ENCODE measurements at regions not wholly inside any gene's neighbourhood (a gene's known extent, or its start where the extent isn't known, plus 50 kb on each side); places are given as distances from the start of the nearest gene placed in this dataset.
A peak's percentile ranks its signal among the peaks of the same experiment; 100 is the strongest.

GRCh38 chr11:134657631-134658030 is 245.6 kb upstream of the B3GAT1 start:
- no CpG with 5 or more reads among the region's 6 CpGs for WGBS (ENCODE audit: extremely low coverage, insufficient read length, low lambda C conversion rate)
- no peaks in the 10 kb centered on the region for H3K79me2 ChIP-seq (ENCODE audit: insufficient read depth, low read length)

More at GRCh38 chr11:134657631-134658030, 245.6 kb upstream of the B3GAT1 start:
- no peak overlapping the region for H2BK20ac ChIP-seq (ENCODE audit: low read depth, low read length, poor library complexity, severe bottlenecking)
- H4K20me1 ChIP-seq (ENCODE audit: control insufficient read depth, insufficient read depth, insufficient read length), result no peaks in the 10 kb centered on the region
- H2AK5ac ChIP-seq (ENCODE audit: insufficient read length, low read length), result no peak overlapping the region
- no peak overlapping the region for H3K56ac ChIP-seq (ENCODE audit: insufficient read length, low read depth, low read length)
- H3K4me3 Mint-ChIP-seq, result no peak overlapping the region
- H3K4me2 ChIP-seq (ENCODE audit: insufficient read depth, insufficient read length, low read length), result no peak overlapping the region
- no peak overlapping the region for H3T11ph ChIP-seq (ENCODE audit: low read length)
- H3K36me3 Mint-ChIP-seq (ENCODE audit: insufficient read depth in 1 of 3, low read depth in 3 of 3), result peaks cover 0 to 21% (median 0%) of the 10 kb centered on the region in 3 experiments; a peak in 4 of 7 replicates
- no peak overlapping the region for H3K9ac ChIP-seq (ENCODE audit: extremely low read depth, insufficient read length, low read length)
- no peak overlapping the region for H2BK5ac ChIP-seq (ENCODE audit: insufficient read length, low read length)
- no peaks in the 10 kb centered on the region for H3K27me3 ChIP-seq (ENCODE audit: insufficient read depth, low read length)
- H3K23me2 ChIP-seq (ENCODE audit: insufficient read length, low read depth, low read length, poor library complexity, severe bottlenecking), result no peaks in the 10 kb centered on the region
- no peak overlapping the region for H4K91ac ChIP-seq (ENCODE audit: insufficient read length, low read depth, low read length)
- H3K18ac ChIP-seq (ENCODE audit: insufficient read length, low read depth, low read length), result no peak overlapping the region
- DNase-seq, result no peak
- H3K14ac ChIP-seq (ENCODE audit: insufficient read depth, low read length), result no peak overlapping the region
- peaks cover 25% of the 10 kb centered on the region for H3K27me3 Mint-ChIP-seq (ENCODE audit: low read depth)
- no peak for TF ChIP-seq CTCF (conservative IDR thresholded peaks at IDR 0.05)
- no peak overlapping the region for H4K5ac ChIP-seq (ENCODE audit: insufficient read length, low read depth, low read length)
- H3K23ac ChIP-seq (ENCODE audit: insufficient read length, low read depth, low read length), result no peak overlapping the region
- H3K27ac Mint-ChIP-seq, result peak overlapping the region in 1 of 3 experiments; percentile 66; a peak in 1 of 7 replicates
- no peak overlapping the region for H4K8ac ChIP-seq (replicated peaks; ENCODE audit: insufficient read length, low read depth, low read length)
- H3K4ac ChIP-seq (ENCODE audit: low read depth, low read length), result no peak overlapping the region
- no peak overlapping the region for H2BK12ac ChIP-seq (ENCODE audit: insufficient read length, low read depth, low read length)
- H3K9me3 Mint-ChIP-seq, result peaks cover 25 to 28% of the 10 kb centered on the region in 2 experiments
- peaks cover 18 to 23% of the 10 kb centered on the region in 2 experiments for H3K4me1 Mint-ChIP-seq
- no peak overlapping the region for H3K27ac ChIP-seq (ENCODE audit: insufficient read length, low read depth, low read length)
- no peak overlapping the region for H2AFZ ChIP-seq (ENCODE audit: low read length)
- H2BK120ac ChIP-seq (ENCODE audit: low read depth, low read length, poor library complexity, severe bottlenecking), result no peak overlapping the region
- peaks cover 3% of the 10 kb centered on the region for H3K9me3 ChIP-seq (ENCODE audit: control insufficient read depth, low read depth, low read length)
- H3K4me1 ChIP-seq (ENCODE audit: insufficient read depth, low read length), result no peaks in the 10 kb centered on the region
- H2BK15ac ChIP-seq (ENCODE audit: low read depth, low read length), result no peak overlapping the region
- no peaks in the 10 kb centered on the region for H3K79me1 ChIP-seq (ENCODE audit: insufficient read depth, low read depth, low read length, poor library complexity, severe bottlenecking)
